ENCODE measurements at regions not wholly inside any gene's neighbourhood (a gene's known extent, or its start where the extent isn't known, plus 50 kb on each side); places are given as distances from the start of the nearest gene placed in this dataset.

DNA sequence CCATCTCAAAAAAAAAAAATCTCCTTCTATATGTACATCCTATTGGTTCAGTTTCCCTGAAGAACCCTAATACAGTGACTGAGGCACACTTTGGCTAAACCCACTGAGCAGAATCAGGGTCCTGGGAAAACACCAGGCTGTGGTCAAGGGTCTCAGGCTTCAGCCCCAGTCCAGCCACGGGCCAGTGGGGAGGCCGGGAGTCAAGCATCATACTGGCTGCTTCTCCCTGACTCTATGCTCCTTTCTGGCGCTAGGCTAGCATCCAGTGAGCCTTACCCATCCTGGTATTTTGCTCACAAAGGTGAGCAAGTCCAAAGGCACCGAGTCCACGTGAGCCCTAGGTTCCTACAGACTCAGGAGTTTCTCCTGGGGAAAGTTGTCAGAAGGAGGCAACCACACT, 752.5 kb downstream of the BRD1 start:
- no peak for DNase-seq

DNA sequence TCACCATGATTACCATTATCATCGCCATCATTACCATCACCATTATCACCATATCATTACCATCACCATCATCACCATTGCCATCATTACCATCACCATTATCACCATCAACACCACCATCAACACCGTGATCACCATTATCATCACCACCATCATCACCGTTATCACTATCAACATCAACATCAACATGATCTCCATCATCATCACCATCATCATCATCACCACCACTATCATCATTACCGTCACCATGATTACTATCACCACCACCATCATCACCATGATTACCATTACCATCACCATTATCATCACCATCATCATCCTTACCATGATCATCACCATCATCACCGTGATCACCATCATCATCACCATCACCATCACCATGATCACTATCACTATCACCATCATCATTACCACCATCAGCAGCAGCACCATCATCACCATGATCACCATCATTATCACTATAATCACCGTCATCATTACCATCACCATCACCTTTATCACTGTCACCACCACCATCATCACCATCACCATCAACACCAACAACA, 753.7 kb downstream of the BRD1 start:
- no peak for DNase-seq

DNA sequence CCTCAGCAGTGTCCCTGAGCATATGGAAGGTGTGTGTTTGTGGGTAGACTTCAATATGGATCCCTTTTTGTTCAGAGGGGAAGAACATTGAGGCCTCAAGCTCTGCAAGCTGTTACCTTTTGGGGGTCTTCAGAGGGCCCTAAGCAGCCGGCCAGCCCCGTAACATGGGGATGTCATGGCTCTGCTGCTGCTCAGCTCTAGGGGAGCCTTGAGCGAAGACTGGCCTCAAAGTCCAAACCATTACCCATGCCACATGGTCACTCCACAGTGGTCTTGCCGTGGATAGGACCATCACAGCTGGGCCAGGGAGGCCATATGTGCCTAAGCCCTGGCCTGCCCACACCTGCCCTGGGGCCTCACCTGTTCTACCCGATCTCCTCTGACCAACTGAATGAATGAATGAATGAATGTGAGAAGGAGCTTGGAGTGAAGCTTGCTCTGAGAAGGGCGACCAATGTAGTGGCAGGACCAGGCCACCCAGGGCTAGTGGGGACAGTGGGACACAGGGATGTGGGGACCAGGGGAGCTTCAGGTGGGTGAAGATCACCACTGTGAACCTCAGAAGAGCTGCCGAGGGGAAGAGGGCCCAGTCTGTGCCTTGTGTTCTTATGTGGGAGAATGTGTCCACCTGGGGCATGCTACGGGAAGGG, 754.6 kb downstream of the BRD1 start:
- DNase-seq: no peak

DNA sequence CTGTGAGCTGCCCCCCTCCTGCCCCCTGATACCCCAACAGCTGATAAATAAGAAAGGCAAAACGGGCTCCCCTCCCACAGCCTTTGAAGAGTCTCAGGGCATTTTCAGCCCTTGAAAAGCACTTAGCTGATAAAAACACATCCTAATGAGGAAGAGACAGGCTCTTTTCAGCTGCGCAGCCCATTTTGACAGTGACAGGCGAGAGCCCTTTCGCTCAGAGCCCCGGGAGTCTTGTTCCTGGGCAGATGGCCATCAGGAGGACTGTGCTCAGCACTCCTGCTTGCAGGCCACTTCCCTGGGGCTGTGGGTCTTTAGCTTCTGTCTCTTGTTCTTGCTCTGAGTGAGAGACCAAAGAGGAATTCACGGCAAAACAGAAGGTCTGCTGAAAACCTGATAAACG, 757.2 kb downstream of the BRD1 start:
- no peak for DNase-seq

DNA sequence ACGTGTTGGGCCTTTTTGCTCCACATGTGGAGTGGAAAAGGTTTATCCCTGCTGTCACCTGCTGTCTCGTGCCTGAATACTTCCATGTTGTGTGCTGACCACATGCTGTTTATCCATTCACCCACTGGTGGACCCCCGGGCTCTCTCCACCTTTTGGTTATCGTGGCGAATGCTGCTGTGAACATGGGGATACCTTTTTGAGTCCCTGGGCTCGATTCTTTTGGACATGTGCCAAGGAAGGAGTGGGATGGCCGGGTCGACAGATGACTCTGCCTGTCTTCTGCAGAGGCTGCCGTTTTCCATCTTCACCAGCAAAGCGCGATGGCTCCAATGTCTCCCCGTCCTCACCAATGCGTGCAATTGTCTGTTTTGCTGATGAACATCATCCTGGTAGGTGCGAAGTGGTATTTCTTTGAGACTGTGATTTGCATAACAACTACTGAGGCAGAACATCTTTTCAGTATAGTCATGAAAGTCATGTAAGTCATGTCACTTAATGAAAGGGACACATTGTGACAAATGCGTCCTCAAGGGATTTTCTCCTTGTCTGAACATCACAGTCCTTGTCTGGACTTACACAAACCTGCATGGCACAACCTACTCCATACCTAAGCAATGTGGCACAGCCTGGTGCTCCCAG, 758.7 kb downstream of the BRD1 start:
- no peak for DNase-seq

DNA sequence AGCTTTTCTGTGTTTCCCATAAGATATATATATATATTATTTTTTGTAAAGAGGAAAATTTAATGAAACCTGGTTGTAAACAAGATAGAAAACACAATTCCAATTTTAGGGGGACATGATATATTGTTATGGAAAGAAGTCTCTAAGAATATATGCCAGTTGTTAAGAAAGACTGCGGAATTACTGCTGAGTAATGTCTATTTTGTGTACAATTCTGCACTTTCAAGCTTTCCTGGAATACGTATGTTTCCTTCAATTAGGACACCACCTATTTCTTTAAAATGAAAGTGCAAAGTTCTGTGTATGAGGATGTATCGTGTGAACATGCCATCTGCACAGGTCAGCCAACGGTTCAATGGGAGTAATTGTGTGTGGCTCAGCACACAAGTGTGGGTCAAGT, 760.2 kb downstream of the BRD1 start:
- DNase-seq: no peak

DNA sequence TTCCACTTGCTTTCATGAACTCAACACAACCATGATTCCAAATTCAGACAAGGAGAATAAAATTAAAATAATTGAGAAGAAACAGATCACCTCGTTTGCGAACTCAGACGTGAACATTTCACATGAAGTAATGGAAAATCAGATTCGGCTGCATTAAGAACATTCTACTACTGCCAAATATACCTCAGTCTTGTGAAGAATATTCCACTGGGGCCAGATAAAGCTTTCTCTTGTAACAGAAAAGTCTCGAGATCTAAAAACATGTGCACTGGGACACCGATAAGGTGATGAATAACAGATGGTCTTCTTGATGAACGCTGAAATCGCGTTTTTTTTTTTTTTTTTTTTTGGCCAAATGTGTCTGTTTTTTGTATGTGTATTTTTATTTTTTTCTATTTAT, 761.1 kb downstream of the BRD1 start:
- no peak for DNase-seq

DNA sequence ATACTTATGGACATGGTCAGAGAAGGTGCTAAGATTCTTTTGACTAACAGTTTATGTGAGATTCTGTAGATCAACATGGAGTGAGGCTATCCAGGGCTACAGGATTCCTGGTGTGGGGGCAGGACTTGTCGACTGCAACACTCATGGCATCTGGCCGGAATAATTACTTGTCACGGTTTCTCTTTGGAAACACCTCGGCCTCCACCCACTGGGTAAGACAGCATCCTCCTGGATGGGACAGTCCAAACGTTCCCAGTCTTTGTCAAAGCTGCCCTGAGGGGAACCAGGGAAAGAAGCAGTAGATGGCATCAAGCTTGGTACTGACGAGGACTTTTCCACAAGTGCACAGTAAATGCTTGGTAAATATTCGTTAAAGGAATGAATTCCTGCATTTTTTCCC, 762.8 kb downstream of the BRD1 start:
- DNase-seq: no peak

DNA sequence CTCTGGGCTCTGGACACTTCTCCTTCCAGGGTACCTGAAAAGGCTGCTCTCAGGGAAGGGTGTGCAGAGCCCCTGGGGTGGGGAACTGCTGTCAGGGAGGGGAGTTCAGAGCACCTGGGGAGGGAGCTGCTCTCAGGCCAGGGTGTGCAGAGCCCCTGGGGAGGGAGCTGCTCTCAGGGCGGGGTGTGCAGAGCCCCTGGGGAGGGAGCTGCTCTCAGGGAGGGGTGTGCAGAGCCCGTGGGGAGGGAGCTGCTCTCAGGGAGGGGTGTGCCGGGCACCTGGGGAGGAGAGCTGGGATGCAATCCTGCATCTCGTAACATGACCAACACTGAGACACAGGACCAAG, 764.2 kb downstream of the BRD1 start:
- no peak for DNase-seq

DNA sequence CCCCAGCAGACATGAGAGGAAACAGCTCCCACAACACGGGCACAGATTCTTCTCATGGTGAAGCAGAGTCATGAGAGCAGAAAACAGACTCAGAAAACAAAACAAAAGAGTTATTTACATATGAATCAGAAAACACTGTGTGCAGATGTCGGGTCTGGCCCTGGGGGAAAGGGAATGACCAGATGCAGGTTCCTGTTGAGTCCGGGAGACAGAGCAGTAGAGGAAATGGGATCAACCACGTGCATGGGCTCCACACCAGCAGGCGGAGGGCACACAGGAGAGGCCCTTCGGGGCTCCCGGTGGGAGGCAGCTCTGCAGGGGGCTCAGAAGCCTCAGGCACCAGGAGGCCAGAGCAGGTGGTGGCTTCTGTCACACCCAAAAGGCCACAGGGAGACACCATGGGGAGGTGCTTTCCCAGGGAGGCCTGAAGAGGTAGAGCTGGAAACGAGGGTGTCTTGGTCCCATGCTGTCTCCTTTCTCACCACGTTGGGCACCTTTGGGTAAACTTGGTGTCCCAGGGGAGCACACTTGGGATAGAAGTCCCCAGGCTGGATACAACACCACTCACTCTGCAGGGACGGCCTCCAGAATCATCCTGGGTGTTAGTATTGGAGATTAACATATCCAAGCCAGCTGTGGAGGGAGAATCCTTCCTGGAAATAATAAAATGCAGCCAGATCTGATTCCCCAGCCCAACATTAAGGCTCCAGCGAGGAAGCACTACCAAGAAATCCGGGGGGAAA, 764.7 kb downstream of the BRD1 start:
- no peak for DNase-seq

DNA sequence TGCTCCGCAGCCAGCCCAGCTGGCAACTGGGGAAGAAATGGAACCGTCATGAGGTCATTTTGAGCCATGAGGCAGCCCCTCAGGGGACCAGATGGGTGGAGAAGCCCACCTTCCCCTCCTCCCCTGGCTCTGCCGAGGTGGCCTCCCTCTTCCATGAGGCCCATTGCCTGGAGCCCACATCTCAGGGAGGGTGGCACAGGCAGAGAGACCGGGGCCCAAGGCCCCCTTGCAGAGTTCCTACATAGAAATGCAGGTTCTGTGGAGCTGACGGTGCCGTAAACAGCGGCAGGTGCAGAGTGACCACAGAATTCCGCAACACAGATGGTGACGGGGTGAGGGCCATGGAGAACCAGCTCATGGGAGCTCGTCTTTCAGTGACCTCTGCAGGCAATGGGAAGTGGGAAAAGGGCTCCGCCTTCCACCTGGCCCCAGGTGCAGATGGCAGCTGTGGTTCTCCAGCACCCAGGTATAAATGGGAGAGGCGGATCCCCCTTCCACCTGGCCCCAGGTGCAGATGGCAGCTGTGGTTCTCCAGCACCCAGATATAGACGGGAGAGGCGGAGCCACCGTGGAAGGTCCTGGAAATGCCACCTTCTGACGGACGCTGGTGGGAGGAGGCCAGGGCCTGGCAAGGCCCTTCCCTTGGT, 765.4 kb downstream of the BRD1 start:
- DNase-seq: no peak

DNA sequence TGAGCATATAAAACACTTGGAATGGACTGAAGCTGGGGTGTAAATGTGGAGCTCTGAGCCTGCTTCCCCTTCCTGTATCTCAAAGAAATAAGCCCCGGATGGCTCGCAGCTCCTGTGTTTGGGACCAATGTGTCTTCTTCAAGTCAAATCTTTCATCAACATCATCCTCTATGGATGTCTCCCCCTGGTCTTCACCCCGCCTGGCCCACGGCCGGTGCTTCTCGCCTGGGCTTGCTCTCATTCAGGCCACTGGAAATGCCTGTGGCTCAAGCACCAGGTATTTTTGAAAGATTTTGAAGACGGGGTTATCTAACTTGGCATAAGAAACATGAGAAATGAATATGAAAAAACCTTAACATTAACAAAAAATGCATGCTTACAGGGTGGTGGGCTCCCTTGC, 769.8 kb downstream of the BRD1 start:
- DNase-seq: no peak

DNA sequence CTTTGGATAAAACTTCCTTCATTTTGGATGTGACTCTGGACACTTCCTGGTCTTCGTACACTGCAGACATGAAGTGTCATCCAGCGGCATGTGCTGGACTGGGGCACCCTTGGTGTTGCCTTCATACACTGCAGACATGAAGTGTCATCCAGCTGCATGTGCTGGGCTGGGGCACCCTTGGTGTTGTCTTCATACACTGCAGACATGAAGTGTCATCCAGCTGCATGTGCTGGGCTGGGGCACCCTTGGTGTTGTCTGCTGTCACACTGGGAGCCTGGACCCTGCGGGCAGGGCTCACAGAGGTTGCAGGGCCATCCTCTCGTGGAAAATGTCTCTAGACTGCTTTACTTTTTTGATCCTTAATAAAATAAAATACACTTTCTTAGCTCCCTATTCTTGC, 771.4 kb downstream of the BRD1 start:
- DNase-seq: no peak

DNA sequence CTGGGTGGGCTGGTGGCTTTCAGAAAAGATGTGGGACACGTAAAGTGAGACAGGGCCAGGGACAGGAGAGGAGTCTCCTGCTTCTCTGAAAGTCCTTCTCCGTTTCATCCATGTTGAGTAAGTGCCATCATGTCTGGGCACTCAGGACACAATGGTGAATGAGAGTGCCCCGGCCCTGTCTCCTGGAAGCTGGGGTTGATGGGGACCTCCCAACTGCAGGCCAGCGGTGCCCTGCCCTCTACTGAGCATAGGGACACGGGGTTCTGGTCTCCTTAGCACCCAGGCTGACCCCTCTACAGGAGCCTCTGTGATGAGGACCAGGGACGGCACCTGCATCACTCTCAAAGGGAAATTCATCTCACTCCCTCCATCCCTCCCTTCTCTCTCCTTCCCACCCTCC, 772.3 kb downstream of the BRD1 start:
- no peak for DNase-seq

DNA sequence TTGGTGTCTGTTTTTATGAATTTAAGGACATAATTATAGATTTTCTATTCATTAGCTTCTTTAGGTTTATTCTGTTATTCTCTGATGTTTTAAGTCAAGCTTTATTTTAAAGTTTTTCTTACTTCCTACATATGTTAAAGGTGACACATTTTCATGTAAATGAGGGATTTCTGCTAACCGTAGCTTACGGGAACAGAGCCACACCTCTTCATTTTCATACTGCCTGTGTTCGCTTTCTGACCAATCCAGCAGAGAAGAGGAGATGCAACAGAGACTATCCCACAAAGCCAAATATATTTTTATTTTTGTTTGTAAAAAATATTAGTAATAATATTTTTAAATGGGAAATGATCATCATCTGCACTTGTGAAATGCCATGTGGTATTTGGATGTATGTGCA, 774.1 kb downstream of the BRD1 start:
- no peak for DNase-seq

DNA sequence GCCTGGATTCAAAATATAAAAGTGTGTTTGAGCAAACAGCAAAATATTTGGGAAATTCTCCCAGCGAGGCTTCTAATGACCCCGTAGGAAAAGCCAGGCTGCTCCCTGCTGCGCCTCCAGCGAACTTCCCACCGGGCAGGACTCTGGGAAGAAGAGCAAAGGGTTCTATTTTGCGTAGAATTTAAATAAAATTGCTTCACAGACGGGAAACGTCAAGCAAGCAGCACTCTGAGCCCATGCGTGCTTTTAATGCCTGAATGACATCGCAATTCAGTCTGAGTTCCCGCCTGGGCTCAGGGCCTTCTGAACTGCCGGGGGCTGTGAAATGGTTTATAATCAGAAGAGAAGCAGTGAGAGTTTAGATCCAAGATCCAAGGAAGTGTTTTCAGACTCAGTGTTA, 775.1 kb downstream of the BRD1 start:
- no peak for DNase-seq

DNA sequence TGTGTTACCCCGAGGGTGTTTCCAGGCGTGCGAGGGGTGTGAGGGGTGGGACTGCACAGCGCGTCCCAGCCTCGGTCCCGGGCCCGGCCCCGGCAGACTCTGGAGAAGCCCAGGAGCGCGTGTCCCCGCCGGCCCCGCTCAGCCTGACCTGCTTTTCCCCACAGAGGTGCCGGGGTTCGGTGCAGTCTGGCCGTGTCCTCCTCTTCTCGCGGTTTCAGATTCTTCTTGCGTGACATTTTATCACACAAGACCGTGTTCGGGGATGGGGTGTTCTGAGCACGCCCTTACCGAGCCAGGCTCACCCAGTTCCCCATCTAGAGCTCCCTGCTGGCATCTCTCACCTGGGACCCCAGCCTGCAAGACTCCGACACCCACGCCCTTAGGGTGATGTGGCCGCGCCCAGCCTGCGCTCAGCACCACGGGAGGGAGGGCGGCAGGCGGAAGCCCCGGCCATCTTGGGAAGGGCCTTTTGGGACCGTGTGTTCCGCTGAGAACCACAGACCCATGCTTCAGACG, 775.6 kb downstream of the BRD1 start:
- DNase-seq: peak; percentile 53

DNA sequence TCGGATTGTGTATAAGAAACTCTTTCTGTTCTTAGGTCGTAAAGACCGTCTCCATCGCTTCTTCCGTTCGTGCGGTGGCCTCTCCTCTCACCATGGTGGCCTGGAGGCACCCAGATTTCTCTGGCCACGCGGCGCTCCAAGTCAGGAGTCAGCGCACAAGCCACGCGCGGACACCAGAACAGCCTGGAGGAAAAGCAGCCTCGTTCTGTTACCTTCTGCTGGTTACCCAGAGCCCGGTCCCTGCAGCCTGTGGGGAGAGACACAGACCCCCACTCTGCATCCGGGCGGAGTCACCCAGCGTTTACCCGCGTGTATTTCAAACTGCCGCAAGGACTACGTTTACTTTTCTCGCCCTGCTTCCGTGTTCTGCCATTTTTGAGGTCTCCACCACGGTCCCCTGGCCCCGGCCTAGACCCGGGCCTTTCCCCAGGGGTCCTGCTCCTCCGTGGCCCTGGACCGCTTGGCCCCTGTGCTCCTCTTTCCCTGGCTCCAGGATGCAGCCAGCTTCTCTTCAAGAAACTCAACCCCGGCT, 776.1 kb downstream of the BRD1 start:
- no peak for DNase-seq

DNA sequence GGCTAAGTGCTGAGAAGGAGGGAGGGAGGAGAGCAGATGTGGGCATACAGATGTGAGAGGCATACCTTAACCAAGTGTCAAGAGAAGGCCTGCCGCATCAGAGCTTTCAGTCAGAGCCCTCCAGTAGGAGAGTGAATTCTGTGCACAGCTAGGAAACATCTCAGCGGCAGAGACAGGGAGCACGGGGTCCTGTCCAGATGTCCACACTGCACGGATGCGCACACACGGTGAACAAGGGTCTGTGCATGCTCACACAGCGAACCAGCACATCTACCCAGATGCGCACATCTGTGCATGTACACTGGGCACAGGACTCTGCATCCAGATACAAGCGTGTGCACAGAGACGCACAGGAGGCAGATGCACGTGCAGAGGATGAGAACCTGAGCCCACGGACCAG, 778.0 kb downstream of the BRD1 start:
- DNase-seq: no peak

DNA sequence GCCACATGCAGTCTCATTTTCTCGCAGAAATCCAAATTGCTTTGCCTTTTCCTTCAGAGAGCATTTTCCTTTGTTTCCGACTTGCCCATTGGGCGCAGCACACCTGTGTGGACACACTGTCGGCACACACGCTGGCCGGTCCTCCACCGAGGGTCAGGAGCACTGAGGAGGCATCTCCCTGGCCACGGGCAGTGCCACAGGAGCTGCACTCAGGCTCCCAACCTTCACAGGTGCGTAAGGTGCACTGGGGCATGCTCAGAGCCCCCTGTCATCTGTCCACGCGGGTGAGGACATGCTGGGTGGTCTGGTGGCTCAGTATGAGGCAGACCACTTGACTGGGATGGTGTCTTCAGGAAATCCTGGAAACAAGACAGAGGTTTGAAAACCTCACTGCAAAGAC, 779.1 kb downstream of the BRD1 start:
- DNase-seq: no peak

DNA sequence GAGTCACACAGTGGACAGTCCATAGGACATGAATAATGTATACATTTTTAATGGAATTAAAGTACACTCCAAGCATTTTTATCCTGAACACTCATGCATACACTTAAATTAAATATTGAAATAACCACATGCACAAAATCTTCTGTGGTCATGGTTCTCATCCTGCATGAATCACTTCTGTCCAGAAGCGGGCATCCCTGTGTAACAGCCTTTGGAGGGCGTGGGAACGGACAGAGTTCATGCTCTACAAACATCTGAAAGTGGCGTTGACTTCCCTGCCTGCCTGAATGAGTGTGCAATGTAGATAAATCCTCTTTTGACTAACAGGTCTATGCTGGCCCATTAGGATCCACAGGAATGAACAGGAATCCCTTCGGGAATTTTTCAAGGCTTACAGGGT, 780.2 kb downstream of the BRD1 start:
- no peak for DNase-seq

DNA sequence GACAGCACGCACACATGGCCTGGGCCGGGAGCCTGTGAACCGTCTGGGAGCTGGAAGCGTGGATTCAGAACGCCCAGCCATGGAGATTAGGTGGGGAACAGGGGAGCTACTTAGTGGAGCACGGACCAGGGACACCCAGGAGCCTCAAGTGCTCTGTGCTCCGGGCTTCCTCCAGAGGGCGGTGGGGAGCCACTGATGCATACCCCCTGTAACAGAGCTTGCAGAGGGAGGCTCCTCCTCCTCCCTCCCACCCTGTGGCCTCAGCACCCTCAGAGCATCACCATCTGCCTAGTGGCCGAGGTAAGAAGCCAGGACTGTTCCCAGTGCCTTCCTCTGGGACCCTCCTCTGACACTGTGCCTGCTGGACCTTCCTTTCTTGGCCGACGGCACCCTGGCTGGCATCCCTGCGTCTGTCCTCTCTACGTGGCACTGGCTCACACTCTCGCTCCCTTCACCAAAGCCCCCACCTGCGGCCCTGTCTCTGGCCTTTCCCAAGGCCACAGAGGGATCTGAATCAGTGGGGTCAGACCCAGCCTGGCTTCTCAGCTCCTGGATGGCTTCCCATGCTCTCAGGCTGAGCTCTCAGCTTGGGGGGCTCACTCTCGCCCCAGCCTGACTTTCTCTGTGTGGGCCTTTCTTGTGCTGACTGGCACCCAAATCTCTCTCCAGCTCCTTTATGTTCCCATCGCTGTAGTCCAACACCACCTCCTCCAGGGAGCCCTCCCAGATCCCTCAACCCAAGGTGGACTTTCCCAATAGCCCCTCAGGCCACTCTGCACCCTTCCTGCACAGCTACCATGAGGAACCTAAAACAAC, 780.9 kb downstream of the BRD1 start:
- DNase-seq: peak; percentile 11

Measured in CD4-positive, alpha-beta T cell treated with Interleukin-17A for 4 hours (primary cell).